HG03064 (cell line): ENCODE measurements at regions not wholly inside any gene's neighbourhood (a gene's known extent, or its start where the extent isn't known, plus 50 kb on each side); places are given as distances from the start of the nearest gene placed in this dataset.

Experiments
- ATAC-seq: cut with Tn5 transposase; IDR thresholded peaks from one replicate; pipeline ENCODE4 v1.9.1; 2021; ENCODE audit warnings: low read depth; ENCODE audit not compliant: unreplicated experiment

- no peak for ATAC-seq
These were observed 284.3 kb downstream of the EPM2A start for GRCh38 chr6:145451029-145451428.

DNA sequence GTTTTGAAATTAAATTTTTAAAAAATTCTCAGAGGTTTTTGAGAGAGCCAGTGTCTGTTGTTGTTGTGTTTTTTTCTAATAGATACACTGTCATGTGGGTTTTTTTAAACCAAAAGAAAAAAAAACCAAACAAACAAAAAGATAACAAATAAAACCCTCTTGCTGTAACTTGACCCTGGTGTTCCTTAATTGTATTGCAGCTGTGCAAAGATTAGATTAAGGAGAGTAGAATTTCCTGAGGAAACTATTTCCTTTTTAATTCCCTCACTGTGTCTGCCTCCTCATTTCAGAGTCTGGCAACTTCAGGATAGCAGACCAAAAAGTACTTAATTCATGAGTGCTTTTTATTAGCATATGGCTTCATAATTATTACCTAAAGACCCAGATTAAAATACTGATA, 281.9 kb downstream of the EPM2A start:
- ATAC-seq: no peak

- ATAC-seq: no peak
These were observed 281.3 kb downstream of the EPM2A start for GRCh38 chr6:145454006-145454405.

GRCh38 chr6:145457556-145457955, 277.8 kb downstream of the EPM2A start:
- ATAC-seq: no peak

- ATAC-seq: no peak
These were observed 266.8 kb downstream of the EPM2A start for GRCh38 chr6:145468534-145468933.

DNA sequence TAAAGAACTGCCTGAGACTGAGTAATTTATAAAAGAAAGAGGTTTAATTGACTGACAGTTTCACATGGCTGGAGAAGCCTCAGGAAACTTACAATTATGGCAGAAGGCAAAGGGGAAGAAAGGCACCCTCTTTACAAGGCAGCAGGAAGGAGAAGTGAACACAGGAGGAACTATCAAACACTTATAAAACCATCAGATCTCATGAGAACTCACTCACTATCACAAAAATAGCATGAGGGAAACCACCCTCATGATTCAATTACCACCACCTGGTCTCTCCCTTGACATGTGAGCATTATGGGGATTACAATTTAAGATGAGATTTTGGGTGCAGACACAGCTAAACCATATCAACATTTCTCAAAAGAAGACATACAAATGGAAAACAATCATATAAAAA, 266.3 kb downstream of the EPM2A start:
- ATAC-seq: no peak

DNA sequence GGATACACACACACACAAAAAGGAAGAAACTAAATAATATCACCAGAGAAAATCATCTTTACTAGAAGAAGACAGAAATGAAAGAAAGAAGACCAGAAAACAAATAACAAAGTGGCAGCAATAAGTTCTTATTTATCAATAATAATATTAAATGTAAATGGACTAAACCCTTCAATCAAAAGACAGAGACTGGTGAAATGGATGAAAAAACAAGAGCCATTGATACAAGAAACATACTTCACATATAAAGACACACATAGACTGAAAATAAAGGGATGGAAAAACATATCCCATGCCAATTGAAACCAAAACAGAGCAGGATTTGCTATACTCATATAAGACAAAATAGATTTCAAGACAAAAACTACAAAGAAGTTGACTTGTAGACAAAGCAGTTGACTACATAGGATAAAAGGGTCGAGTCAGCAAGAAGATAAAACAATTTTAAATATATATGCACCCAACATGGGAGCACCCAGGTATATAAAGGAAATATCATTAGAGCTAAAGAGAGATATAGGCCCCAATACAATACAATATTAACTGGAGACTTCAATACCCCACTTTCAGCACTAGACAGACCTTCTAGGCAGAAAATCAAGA, 259.4 kb downstream of the EPM2A start:
- ATAC-seq: no peak

GRCh38 chr6:145480024-145480423, 255.3 kb downstream of the EPM2A start:
- no peak for ATAC-seq

GRCh38 chr6:145483191-145483996, 251.9 kb downstream of the EPM2A start:
- no peak for ATAC-seq

- no peak for ATAC-seq
These were observed 250.0 kb downstream of the EPM2A start for GRCh38 chr6:145485288-145485687.

DNA sequence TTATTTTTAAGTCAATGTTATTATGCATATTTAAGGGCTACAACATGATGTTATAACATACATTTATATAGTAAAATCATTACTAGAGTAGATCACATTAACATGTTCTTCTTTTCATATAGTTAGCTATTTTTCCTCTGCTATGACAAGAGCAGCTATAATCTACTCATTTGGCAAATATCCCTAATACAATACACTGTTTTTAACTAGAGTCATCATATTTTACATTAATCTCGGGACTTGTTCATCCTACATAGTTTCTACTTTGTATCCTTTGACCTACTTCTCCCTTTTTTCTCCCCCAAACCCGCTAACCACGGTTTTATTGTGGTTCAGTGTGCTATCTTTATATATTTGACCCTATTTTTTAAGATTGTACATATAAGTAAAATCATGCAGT, 249.0 kb downstream of the EPM2A start:
- no peak for ATAC-seq

- ATAC-seq: no peak
These were observed 245.7 kb downstream of the EPM2A start for GRCh38 chr6:145489583-145489982.

GRCh38 chr6:145490068-145490467, 245.3 kb downstream of the EPM2A start:
- ATAC-seq: no peak

- ATAC-seq: no peak
These were observed 244.2 kb downstream of the EPM2A start for GRCh38 chr6:145491126-145491525.

- ATAC-seq: no peak
These were observed 238.3 kb downstream of the EPM2A start for GRCh38 chr6:145497006-145497405.

DNA sequence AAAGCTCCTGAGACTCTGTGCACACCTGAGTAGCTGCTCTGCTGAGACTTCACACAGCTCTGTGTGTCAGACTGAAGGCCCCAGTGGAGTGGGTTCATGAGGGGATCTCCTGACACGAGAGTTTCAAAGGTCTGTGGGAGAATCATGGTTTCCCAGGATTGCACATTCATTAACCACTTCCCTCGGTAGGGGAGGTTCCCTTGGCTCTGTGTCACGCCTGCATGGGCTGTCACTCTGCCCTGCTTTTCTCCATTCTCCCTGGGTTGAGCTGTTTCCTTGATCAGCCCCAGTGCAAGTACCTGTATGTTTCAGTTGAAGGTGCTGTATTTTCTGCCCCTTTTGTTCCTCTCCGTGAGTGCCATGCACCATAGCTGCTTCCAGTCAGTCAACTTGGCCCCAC, 236.9 kb downstream of the EPM2A start:
- ATAC-seq: no peak

- no peak for ATAC-seq
These were observed 232.9 kb downstream of the EPM2A start for GRCh38 chr6:145502416-145502815.

DNA sequence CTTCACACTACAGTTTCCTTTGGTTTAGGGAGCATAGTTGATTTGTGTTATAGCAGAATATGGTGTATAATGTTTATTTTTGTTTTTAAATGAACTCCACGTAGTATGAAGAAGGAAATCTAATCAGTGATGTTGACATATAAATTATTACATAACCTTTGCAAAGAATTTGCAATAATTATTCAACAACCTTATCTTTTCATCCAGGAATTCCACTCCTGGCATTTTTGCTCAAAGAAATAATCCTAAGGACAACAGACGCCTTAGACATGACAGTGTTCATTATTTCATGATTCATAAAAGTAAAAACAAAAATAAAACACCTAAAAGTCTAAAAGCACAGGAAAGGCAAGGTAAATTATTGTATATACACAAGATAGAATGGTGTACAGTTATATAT, 229.2 kb downstream of the EPM2A start:
- no peak for ATAC-seq

GRCh38 chr6:145506565-145506964, 228.8 kb downstream of the EPM2A start:
- no peak for ATAC-seq

DNA sequence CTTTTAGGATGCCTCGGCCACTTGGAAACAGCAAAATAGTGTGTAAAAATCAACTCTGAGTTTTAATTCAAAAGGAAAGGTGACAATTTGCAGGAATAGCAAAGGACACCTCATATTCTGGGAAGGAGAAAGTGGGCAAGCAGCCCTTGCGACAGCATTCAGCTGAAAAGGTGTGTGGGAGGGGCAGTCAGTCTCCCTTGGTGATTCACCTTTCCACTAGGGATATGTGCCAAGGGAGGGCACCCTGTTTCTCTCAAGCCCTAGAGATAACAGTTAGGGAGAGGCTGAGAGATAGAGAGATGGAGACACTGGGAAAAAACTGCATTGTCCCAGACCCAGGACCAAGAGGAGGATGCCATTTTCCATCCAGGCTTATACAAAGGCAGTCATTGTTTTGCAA, 228.1 kb downstream of the EPM2A start:
- no peak for ATAC-seq

- no peak for ATAC-seq
These were observed 227.2 kb downstream of the EPM2A start for GRCh38 chr6:145508107-145508506.

DNA sequence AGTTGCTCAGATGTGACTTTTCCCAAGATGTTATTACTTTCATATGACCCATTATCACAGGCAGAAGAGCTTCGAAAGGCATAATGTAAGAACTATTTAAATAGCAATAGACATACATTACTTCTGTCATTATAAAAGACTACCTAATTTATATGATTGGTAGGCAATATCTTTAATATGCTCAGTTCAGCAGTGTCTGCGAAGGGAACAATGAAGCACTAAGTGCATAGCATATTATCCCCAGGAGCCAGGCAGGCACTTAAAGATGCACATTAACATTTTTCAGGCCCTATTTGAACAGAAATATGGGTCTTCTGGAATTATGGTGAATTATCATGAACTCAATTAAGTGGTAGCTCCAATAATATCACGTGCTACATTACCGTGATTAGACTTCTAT, 217.8 kb downstream of the EPM2A start:
- no peak for ATAC-seq
